ENCODE measurements at regions not wholly inside any gene's neighbourhood (a gene's known extent, or its start where the extent isn't known, plus 50 kb on each side); places are given as distances from the start of the nearest gene placed in this dataset.

DNA sequence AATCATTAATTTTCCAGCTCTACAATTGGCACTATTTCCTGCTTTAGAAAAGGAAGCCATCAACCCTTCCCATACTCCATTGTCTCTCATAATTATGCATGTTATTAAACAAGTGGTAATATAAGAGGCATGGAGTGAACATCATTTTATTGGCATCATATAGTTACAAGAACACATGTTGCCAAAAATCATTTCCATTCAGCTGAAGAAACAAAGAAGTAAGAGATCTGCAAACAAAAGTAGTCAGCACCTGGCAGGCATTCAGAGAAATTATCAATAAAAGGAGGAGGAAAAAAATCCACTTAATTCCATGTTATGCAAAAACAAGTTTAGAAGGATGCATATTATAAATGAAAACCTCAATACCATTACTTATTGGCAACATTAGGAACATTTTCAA lies 1208.2 kb upstream of the C9orf72 start:
- no peak overlapping the region for H3K4me3 ChIP-seq (ENCODE audit: low read depth, low read length)
- TF ChIP-seq CTCF (IDR thresholded peaks at IDR 0.05; ENCODE audit: low read depth, low read length), result no peak

DNA sequence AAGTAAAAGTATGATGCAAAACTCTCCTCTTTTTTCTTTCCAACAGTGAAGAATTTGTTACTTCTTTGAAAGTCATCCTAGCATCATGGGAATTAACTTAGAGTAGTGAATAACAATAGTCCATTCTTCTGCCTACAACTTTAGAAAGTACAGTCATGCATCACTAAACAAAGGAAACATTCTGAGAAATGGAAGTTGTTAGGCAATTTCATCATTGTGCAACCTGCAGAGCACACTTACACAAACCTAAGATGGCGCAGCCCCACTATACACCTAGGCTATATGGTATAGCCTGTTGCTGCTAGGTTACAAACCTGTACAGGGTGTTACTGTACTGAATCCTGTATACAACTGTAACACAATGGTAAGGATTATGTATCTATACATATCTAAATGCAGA lies 1209.3 kb upstream of the C9orf72 start:
- TF ChIP-seq CTCF (IDR thresholded peaks at IDR 0.05; ENCODE audit: low read depth, low read length), result no peak
- no peak overlapping the region for H3K4me3 ChIP-seq (ENCODE audit: low read depth, low read length)

GRCh38 chr9:28792716-28793115 lies 1219.4 kb upstream of the C9orf72 start:
- TF ChIP-seq CTCF (IDR thresholded peaks at IDR 0.05; ENCODE audit: low read depth, low read length), result no peak
- no peak overlapping the region for H3K4me3 ChIP-seq (ENCODE audit: low read depth, low read length)

DNA sequence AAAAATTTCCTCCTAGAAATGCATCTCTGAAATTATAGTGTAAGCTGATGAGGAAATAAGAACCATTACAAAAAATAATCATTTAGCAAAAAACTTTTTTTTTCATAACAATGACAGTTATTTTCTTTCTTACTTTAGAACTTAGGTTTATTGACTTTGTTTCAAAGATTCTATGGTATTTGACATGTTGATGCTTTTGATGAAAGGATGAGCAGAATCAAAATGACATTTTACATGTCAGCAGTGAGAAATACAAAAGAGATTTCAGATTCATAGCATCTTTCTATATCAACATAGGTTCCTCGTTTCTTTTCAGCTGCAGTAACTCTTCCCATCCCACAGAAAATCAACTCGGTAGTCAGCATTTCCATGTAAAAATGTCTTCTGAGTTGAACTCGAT lies 1226.6 kb upstream of the C9orf72 start:
- TF ChIP-seq CTCF (IDR thresholded peaks at IDR 0.05; ENCODE audit: low read depth, low read length), result no peak
- no peak overlapping the region for H3K4me3 ChIP-seq (ENCODE audit: low read depth, low read length)

DNA sequence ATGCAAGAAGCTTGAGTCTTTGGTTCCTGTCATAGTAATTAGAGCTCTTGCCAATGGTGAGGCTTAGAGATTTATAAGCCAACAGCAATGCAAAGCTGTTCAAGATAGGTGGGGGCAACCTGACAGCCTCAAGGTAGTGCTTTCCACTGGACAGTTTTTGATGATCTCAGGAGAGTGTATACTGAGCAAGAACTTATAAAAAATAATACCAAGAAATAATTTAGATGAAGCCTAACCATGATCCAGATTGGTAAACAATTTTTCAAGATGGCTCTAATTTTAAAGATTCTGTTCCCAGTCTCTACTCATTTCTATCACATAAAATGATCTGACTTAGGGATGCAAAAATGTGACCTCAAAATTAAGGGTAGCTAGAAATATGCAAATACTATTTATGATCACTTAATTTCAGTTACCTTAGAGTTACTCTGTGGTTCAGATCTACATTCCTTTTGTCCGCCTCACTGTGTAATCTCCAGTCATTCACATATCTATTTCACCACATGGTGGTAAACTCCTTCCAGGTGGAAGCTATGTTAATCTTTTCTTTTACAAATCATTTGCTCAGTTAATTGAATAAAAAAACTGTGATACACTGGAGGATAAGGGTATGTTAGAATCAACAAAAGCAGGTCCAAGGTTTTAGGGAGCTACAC lies 1228.0 kb upstream of the C9orf72 start:
- no peak overlapping the region for H3K4me3 ChIP-seq (ENCODE audit: low read depth, low read length)
- no peak for TF ChIP-seq CTCF (IDR thresholded peaks at IDR 0.05; ENCODE audit: low read depth, low read length)

DNA sequence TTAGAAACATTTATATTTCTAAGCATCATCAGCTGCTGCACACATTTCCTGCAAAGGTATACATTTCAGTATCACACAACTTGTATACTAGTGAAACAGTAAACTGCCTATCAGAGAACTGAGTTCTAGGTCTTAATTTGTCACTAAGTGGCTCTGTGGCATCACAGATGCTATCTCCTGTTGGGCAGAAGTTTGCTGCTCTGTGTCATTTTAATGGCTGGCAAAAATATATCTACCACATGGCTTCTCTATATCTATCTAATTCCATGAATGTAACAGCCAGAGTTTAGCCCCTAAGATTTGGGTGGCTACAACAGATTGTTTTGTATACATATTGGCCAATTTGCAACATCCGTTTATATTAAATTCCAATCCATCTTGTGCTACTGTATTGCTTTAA lies 1231.9 kb upstream of the C9orf72 start:
- TF ChIP-seq CTCF (IDR thresholded peaks at IDR 0.05; ENCODE audit: low read depth, low read length), result no peak
- no peak overlapping the region for H3K4me3 ChIP-seq (ENCODE audit: low read depth, low read length)

- no peak for TF ChIP-seq CTCF (IDR thresholded peaks at IDR 0.05; ENCODE audit: low read depth, low read length)
- H3K4me3 ChIP-seq (ENCODE audit: low read depth, low read length), result no peak overlapping the region
These were observed 1234.8 kb upstream of the C9orf72 start for GRCh38 chr9:28808042-28808441.

Data from WI38 (cell line).